Esophagus squamous epithelium (tissue), 4 donors: ENCODE measurements at regions not wholly inside any gene's neighbourhood (a gene's known extent, or its start where the extent isn't known, plus 50 kb on each side); places are given as distances from the start of the nearest gene placed in this dataset.

Experiments
- POLR2A ChIP-seq, 4 donors: fragments of 450-650 bp; IDR thresholded peaks; one replicate each; pipeline ENCODE4 v1.6.1; 2017; ENCODE audit warnings: antibody characterized with exemption in 4 of 4, mild to moderate bottlenecking in 4 of 4, moderate library complexity in 3 of 4
- TF ChIP-seq, protein P1 (sequence below), 6 experiments: fragments of 450-650 bp in 4 of 6; fragments of 200-600 bp in 2 of 6; sonication (generic) in 2 of 6; IDR thresholded peaks; one replicate each; pipeline ENCODE4 v1.5.1; 2016 to 2019; ENCODE audit warnings: antibody characterized with exemption in 6 of 6, mild to moderate bottlenecking in 4 of 6, moderate library complexity in 4 of 6

DNA sequence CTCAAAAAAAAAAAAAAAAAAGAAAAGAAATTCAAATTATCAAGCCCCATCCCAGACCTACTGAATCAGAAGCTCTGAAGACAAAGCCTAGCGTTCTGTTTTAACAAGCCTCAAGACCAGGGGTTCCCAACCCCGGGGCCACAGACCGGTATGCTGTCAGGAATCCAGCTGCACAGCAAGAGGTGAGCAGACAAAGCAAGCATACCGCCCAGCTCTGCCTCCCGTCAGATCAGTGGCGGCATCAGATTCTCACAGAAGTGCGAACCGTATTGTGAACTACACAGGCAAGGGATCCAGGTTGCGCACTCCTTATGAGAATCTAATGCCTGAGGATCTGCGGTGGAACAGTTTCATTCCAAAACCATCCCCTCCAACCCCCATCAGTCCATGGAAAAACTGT, 57.8 kb upstream of the RASAL2 start:
- TF ChIP-seq, protein P1, sequence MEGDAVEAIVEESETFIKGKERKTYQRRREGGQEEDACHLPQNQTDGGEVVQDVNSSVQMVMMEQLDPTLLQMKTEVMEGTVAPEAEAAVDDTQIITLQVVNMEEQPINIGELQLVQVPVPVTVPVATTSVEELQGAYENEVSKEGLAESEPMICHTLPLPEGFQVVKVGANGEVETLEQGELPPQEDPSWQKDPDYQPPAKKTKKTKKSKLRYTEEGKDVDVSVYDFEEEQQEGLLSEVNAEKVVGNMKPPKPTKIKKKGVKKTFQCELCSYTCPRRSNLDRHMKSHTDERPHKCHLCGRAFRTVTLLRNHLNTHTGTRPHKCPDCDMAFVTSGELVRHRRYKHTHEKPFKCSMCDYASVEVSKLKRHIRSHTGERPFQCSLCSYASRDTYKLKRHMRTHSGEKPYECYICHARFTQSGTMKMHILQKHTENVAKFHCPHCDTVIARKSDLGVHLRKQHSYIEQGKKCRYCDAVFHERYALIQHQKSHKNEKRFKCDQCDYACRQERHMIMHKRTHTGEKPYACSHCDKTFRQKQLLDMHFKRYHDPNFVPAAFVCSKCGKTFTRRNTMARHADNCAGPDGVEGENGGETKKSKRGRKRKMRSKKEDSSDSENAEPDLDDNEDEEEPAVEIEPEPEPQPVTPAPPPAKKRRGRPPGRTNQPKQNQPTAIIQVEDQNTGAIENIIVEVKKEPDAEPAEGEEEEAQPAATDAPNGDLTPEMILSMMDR (IDR thresholded peaks at IDR 0.05): no peak
- TF ChIP-seq POLR2A (IDR thresholded peaks at IDR 0.05): no peak
